Astrocyte of the spinal cord (primary cell): ENCODE measurements at regions not wholly inside any gene's neighbourhood (a gene's known extent, or its start where the extent isn't known, plus 50 kb on each side); places are given as distances from the start of the nearest gene placed in this dataset.
"Not testable (repeated sequence)": the region's sequence is repeated elsewhere in the genome, so short reads cannot be mapped to it uniquely, and the experiment has no call there.

Source experiments
- DNase-seq: peaks from one replicate; pipeline ENCODE4 v3.0.0; 2011; ENCODE audit warnings: low read depth, low spot score
- H3K4me3 ChIP-seq: 2 replicates; pipeline ENCODE4 v1.5.1; 2011; ENCODE audit warnings: low read depth, mild to moderate bottlenecking, low read length, moderate library complexity
- in situ Hi-C: cut with HindIII; loops from 2 replicates; pipeline ENCODE4 v1.10.0; 2017; ENCODE audit warnings: low sequenced_read_pairs
- TF ChIP-seq, protein P1 (sequence below): IDR thresholded peaks from 2 replicates; pipeline ENCODE4 v1.5.1; 2012; ENCODE audit warnings: low read depth, mild to moderate bottlenecking, low read length, inconsistent platforms

DNA sequence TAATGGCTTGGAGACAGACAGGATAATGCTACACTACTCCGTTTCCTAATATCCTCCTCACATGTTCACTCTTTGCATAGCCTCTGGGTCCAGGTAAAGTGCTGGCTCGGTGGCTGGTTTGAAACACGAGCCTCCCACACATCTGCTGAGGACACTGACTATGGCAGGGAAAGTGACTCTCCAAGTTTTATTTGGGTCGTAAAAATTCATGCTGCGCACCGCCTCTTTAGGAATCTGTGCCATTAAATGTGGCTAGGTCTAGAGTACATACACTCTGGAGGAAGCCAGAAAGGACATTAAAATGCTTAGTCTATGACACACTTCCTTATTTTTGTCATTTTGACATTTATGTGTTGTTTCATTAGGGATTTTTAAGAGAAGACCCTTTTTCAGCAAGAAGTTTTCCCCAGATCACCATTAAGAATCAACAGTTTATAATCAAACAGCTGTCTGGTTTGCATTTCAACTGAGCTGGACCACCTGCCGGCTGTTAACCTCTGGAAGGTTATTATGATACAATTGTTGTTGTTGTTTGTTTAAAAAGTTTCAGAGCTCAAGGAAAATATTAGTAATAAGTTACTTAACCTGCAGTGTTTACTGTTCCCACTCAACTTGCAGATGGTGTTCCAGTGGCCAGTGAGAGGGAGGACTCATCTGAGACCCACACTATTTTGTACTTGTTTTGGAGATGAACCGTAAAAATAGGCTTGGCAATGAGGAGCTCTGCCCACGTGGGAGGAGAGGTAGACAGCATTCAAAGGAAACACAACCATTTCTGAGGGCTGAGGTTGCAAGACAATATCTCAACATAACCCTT, 443.3 kb upstream of the MEIS1 start:
- no peak for DNase-seq
- TF ChIP-seq, protein P1, sequence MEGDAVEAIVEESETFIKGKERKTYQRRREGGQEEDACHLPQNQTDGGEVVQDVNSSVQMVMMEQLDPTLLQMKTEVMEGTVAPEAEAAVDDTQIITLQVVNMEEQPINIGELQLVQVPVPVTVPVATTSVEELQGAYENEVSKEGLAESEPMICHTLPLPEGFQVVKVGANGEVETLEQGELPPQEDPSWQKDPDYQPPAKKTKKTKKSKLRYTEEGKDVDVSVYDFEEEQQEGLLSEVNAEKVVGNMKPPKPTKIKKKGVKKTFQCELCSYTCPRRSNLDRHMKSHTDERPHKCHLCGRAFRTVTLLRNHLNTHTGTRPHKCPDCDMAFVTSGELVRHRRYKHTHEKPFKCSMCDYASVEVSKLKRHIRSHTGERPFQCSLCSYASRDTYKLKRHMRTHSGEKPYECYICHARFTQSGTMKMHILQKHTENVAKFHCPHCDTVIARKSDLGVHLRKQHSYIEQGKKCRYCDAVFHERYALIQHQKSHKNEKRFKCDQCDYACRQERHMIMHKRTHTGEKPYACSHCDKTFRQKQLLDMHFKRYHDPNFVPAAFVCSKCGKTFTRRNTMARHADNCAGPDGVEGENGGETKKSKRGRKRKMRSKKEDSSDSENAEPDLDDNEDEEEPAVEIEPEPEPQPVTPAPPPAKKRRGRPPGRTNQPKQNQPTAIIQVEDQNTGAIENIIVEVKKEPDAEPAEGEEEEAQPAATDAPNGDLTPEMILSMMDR, result no peak
- in situ Hi-C loops, result no loop called here
- no peak overlapping the region for H3K4me3 ChIP-seq

DNA sequence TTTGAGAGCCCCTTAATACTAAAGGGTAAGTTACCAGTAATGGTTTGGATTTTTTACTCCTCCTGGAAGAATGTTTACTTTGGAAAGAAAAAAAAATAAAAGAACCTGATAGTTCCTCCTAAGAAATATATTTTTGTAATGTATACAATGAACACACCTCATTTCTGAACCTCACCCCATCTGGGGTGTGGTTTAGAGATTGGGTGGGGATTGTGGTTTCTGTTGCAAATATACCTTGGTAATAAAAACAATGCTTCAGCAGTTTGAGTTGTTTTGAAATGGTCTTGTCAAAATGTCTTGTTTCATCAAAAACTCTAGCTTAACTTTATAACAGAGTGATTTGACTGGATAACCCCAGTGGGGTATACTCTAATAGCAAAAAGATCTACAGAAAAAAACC, 448.9 kb upstream of the MEIS1 start:
- TF ChIP-seq, protein P1, result no peak
- H3K4me3 ChIP-seq, result no peak overlapping the region
- DNase-seq, result no peak
- in situ Hi-C loops, result no loop called here

DNA sequence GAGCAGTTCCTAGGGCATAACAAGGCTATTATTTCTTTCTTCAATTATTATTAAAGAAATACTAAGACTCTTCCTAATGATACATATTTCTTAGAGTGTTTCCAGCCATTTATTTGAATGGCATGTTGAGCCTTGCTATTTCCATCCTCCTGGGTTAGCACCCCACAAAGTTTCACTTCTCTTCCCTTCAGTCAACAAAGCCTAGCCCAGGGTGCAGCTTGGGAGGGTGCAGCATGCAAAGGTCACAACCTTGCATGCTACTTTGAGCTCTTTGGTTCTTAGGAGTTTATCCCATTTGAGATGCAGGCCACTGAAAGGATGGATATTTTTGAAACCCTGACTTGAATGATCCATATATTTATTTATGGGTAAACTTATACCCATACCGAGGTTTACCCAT, 454.4 kb upstream of the MEIS1 start:
- TF ChIP-seq, protein P1, result no peak
- in situ Hi-C loops, result no loop called here
- DNase-seq, result no peak
- H3K4me3 ChIP-seq, result no peak overlapping the region

DNA sequence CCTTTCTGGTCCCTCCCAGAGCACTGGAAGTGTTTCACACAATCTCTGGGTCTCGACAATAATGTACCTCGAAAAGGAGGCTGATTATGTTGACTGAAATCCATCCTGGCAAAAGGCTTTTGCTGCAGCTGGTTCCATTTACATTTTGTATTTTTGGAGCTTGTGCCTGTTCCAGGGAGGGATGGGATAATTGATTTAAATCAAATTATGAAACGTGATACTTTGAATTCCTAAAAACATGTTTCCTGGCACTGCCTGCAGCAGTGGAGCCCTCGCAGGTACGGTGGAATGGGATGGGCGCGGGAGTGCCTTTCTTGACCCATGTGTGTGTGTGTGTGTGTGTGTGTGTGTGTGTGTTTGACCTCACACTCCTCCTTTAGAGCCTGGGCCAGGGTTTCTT, 455.5 kb upstream of the MEIS1 start:
- DNase-seq, result no peak
- in situ Hi-C loops, result no loop called here
- TF ChIP-seq, protein P1, result no peak
- no peak overlapping the region for H3K4me3 ChIP-seq

DNA sequence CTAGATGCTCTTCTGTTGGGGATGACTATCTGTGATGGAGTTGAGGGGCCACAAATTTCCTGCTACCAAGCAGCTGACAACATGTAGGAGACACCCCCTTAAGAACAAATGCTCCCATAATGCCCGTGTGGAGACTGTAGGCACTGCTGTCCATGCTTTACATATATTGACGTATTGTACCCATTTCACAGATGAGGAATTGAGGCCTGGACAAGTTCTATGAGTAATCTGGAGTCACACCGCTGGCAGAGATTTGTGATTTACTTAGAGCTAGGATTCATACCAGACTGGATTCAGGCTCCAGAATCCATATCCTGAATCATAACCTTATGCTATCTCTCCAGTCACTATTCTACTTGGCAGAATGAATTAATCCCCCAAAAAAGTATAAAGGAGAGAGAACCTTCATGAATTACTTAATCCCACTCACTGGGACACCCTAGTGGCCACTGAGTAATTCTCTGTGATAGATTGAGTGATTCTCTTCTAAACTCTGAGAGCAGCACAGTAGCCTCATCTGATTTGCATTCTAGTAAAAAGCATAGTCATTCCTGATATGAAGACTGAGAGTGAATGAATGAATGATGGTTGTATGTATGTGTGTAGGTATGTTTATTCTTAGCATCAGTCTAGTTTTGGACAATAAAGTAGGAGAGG, 460.7 kb upstream of the MEIS1 start:
- in situ Hi-C loops, result no loop called here
- TF ChIP-seq, protein P1, result no peak
- H3K4me3 ChIP-seq, result no peak overlapping the region
- no peak for DNase-seq

DNA sequence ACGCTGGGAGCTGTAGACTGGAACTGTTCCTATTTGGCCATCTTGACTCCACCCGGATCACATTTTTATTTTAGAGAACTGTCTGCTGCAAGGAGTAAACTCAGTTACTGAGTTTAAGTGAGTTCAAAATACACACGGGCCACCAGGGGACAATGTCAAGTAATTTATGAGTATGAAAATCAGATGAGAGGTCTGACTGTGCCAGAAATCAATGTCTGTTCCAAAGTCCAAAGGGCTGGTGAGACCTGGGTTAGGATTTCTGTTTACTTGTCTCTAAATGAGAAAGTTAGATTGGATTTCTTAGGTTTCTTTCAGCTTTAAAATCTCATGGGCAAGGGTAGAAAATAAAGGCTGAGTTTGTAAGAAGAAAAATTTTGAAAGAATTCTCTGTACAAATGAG, 465.8 kb upstream of the MEIS1 start:
- in situ Hi-C loops, result no loop called here
- TF ChIP-seq, protein P1, result no peak
- H3K4me3 ChIP-seq, result no peak overlapping the region
- DNase-seq, result no peak

DNA sequence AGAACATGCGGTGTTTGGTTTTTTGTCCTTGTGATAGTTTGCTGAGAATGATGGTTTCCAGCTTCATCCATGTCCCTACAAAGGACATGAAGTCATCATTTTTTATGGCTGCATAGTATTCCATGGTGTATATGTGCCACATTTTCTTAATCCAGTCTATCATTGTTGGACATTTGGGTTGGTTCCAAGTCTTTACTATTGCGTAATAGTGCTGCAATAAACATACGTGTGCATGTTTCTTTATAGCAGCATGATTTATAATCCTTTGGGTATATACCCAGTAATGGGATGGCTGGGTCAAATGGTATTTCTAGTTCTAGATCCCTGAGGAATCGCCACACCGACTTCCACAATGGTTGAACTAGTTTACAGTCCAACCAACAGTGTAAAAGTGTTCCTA, 471.6 kb upstream of the MEIS1 start:
- H3K4me3 ChIP-seq, in situ Hi-C loops, DNase-seq: not testable (repeated sequence)
